ENCODE measurements at regions not wholly inside any gene's neighbourhood (a gene's known extent, or its start where the extent isn't known, plus 50 kb on each side); places are given as distances from the start of the nearest gene placed in this dataset.

GRCh38 chr10:107498983-107499382, 334.5 kb upstream of the SORCS1 start:
- TF ChIP-seq MAX (IDR thresholded peaks at IDR 0.05) (no peak), CTCF (IDR thresholded peaks at IDR 0.05) (no peak), POLR2A (IDR thresholded peaks at IDR 0.05; ENCODE audit: low read length) (no peak), REST (IDR thresholded peaks at IDR 0.05) (no peak), BHLHE40 (IDR thresholded peaks at IDR 0.05; ENCODE audit: low read depth, low read length) (no peak), RNF2 (IDR thresholded peaks at IDR 0.05; ENCODE audit: borderline replicate concordance, low read depth) (no peak), TP53 (CRISPR knock-in tag; IDR thresholded peaks at IDR 0.05) (no peak), SREBF2 (IDR thresholded peaks at IDR 0.05) (no peak), ZNF302 (CRISPR knock-in tag; IDR thresholded peaks at IDR 0.05) (no peak), HEYL (CRISPR knock-in tag; IDR thresholded peaks at IDR 0.05) (no peak), ZSCAN20 (CRISPR knock-in tag; IDR thresholded peaks at IDR 0.05) (no peak), MYC (IDR thresholded peaks at IDR 0.05; ENCODE audit: borderline replicate concordance, low read length) (no peak), RCOR1 (IDR thresholded peaks at IDR 0.05; ENCODE audit: low read depth, low read length) (no peak)
